GM12864 (cell line): ENCODE measurements at regions not wholly inside any gene's neighbourhood (a gene's known extent, or its start where the extent isn't known, plus 50 kb on each side); places are given as distances from the start of the nearest gene placed in this dataset.
"Not testable (repeated sequence)": the region's sequence is repeated elsewhere in the genome, so short reads cannot be mapped to it uniquely, and the experiment has no call there.

Experiments used
- DNase-seq: peaks from one replicate; pipeline ENCODE4 v3.0.0-alpha.2; 2011; ENCODE audit warnings: low read depth
- H3K4me3 ChIP-seq: 2 replicates; pipeline ENCODE4 v1.5.1; 2011; ENCODE audit warnings: mild to moderate bottlenecking, low read depth, low read length, control low read depth
- TF ChIP-seq, protein P1 (sequence below): IDR thresholded peaks from 2 replicates; pipeline ENCODE4 v1.5.1; 2011; ENCODE audit warnings: low read depth, mild to moderate bottlenecking, moderate library complexity, low read length, control low read depth, inconsistent platforms; ENCODE audit errors: missing control alignments

DNA sequence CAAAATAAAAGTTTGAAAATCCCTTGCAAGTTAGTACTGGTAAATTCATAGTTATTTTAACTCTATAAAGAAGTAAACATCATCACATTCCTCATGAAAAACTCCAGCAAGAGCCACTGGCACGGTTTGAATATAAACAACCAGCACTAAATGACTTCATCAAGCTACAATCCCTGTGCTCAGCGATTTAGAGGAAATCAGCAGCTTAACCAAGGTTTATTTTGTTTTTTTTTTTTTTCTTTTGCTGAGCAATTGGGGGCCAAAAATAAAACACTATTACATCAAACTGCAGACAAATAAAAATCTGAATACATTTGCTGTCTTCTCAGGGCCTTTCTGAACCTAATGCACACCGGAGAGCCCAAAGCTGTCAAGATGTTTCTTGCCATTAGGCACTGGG lies 106.2 kb upstream of the SLC24A2 start:
- TF ChIP-seq, protein P1, sequence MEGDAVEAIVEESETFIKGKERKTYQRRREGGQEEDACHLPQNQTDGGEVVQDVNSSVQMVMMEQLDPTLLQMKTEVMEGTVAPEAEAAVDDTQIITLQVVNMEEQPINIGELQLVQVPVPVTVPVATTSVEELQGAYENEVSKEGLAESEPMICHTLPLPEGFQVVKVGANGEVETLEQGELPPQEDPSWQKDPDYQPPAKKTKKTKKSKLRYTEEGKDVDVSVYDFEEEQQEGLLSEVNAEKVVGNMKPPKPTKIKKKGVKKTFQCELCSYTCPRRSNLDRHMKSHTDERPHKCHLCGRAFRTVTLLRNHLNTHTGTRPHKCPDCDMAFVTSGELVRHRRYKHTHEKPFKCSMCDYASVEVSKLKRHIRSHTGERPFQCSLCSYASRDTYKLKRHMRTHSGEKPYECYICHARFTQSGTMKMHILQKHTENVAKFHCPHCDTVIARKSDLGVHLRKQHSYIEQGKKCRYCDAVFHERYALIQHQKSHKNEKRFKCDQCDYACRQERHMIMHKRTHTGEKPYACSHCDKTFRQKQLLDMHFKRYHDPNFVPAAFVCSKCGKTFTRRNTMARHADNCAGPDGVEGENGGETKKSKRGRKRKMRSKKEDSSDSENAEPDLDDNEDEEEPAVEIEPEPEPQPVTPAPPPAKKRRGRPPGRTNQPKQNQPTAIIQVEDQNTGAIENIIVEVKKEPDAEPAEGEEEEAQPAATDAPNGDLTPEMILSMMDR, result no peak
- DNase-seq, result no peak

DNA sequence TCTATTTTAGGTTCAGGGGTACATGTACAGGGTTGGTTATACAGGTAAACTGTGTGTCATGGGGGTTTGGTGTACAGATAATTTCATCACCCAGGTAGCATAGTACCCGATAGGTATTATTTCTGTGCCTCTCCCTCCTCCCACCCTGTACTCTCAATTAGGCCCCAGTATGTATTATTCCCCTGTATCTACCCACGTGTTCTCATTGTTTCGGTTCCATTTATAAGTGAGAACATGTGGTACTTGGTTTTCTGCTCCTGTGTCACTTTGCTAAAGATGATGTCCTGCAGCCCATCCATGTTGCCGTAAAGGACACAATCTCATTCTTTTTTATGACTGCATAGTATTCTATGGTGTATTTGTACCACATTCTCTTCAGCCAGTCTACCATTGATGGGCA lies 96.8 kb upstream of the SLC24A2 start:
- TF ChIP-seq, protein P1, result no peak
- H3K4me3 ChIP-seq, result no peak overlapping the region
- DNase-seq, result no peak

More for the DNA sequence above, 106.2 kb upstream of the SLC24A2 start:
- no peak overlapping the region for H3K4me3 ChIP-seq

DNA sequence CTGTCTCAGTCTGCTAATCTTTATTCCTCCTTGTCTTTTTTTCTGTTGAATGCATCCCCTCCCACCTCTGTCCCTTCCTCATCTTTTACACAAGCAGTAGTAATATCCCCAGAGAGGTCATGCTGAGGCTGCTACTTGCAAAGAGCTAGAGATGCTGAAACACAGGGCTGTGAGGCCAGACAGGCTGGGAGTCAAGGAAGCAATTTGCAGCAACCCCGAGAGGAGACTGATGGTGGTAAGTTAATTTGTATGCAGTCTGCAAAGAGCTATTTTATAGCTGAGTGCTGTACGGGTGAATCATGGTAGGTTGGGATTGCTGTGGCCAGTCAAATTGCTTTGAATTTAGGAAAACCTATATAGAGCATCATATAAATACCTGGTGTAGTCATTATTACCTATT lies 90.2 kb upstream of the SLC24A2 start:
- H3K4me3 ChIP-seq, result no peak overlapping the region
- DNase-seq, result no peak
- TF ChIP-seq, protein P1, result no peak

DNA sequence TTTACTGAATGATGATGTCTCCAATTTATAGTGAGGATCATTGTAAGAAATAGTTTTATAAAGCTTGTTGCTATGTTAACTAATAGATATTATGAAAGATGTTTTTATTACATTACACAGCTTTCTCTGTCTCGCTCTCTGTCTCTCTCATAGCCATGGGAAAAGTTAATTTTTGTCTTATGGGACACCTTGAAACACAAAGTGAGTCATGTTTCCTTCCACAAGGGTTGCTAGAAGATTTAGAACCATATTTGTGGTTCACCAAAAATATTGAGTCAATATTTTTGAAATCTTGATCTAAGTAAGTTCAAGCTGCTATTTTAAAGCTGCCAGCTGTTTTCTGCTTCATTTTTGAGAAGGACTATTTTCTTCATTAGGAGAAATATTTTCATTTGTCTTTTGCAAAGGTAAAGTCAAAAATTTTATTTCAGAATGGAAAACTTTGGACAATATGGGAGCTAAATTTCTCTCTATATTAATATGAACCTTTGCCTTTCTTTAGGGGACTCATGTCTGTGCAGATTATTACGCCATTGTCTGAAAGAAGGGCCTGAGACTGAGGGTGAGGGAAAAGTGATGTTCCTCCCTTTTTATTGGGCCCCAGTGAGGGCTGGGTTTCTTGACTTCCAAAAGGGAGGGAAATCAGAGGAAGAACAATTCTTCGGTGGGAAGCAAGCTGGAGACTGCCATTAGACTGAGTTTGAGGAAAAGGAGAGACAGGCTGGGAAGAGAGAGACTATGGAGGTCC lies 87.9 kb upstream of the SLC24A2 start:
- DNase-seq, result no peak
- TF ChIP-seq, protein P1, result no peak
- H3K4me3 ChIP-seq, result no peak overlapping the region

DNA sequence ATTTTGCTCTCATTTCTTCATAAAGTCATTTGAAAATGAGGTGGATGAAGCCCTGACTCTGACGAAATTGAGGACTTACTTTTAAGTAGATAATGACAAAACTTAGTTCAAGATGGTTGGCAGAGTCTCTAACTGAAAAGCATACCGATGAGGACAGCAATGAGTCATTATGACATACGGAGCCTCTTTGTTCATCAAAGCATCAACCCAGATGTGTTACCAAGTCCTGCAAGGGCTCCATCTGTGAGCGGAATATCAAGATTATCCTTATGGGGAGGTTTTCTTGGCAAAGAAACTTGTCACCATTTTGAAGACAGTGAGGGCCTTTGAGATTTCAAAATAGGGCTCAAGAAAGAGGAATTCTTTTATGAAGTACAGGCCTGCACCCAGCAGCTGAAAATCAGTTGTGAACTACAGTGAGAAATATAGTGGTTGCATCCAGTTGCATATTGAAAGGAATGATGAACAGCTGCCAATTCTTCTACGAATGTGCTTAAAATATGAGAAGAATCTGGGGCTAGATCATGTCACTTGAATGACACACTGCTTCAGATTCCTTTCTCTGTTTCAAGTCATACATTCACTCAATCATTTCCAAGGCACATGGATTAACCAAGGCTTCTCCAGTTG lies 86.6 kb upstream of the SLC24A2 start:
- no peak overlapping the region for H3K4me3 ChIP-seq
- TF ChIP-seq, protein P1, result no peak
- DNase-seq, result no peak

DNA sequence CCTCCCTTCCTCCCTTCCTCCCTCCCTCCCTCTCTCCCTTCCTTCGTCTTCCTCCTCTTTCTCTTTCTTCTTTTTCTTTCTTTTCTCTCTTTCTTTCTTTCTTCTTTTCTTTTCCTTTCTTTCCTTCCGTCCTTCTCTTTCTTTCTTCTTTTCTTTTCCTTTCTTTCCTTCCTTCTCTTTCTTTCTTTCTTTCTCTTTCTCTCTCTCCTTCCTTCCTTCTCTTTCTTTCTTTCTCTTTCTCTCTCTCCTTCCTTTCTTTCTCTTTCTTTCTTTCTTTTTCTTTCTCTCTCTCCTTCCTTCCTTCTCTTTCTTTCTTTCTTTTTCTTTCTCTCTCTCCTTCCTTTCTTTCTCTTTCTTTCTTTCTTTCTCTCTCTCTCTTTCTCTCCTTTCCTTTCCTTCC lies 84.4 kb upstream of the SLC24A2 start:
- not testable (repeated sequence) for DNase-seq, H3K4me3 ChIP-seq

DNA sequence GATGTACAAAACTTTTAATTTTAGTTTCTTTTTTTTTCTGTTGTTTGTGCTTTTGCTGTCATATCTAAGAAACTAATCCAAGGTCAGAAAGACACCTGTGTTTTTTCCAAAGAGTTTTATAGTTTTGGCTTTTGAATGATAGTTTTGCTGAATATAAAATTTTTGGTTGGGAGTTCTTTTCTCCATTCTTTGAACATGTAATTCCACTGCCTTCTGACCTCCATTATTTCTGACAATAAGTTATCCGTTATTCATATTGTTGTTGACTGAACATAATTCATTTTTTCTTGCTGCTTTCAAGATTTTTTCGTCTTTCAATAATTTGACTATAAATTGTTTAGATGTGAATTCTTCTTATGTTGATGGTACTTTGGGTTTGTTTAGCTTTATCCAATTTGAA lies 82.2 kb upstream of the SLC24A2 start:
- no peak overlapping the region for H3K4me3 ChIP-seq

More for the DNA sequence above, 82.2 kb upstream of the SLC24A2 start:
- no peak for DNase-seq
- TF ChIP-seq, protein P1, result no peak
